NOMO-1 (cell line): ENCODE measurements at regions not wholly inside any gene's neighbourhood (a gene's known extent, or its start where the extent isn't known, plus 50 kb on each side); places are given as distances from the start of the nearest gene placed in this dataset.
"Not testable (repeated sequence)": the region's sequence is repeated elsewhere in the genome, so short reads cannot be mapped to it uniquely, and the experiment has no call there.

ENCODE experiments used
- DNase-seq, 2 experiments: peaks; one replicate each; lab custom pipeline; 2025; ENCODE audit not compliant: unreplicated experiment in 2 of 2; lab: John Stamatoyannopoulos, UW

DNA sequence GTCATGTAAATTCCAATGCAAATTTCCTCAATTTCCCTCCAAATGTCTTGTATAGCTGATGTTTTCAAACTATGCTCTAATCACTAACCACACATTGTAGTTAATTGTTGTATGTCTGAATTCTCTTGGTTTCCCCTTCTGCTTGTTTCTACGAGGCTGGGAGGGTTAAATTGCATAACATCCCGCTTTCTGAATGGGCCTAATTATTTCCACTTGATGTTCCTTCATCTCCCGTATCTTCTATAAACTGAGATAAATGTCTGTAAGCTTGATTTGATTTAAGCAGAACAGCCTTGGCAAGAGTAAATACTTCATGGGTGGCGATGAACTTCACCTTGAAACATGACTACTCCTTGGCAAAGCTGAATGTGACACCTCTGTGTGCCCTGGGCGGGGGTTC, 72.2 kb downstream of the SERINC2 start:
- peak in 1 of 2 experiments; percentile 51 for DNase-seq

DNA sequence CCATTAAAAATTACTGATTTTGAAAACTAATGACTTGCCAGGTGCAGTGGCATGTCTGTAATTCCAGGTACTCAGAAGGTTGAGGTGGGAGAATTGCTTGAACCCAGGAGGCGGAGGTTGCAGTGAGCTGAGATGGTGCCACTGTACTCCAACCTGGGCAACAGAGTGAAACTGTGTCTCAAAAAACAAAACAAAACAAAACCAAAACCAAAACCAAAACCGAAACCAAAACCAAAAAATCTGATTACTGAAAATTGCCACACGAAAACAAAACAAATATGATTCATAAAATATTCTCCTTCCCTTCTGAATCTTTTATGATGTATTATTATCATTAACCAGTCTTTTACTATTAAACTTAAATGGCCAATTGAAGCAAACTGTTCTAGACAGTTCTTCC, 74.1 kb downstream of the SERINC2 start:
- DNase-seq = no peak

DNA sequence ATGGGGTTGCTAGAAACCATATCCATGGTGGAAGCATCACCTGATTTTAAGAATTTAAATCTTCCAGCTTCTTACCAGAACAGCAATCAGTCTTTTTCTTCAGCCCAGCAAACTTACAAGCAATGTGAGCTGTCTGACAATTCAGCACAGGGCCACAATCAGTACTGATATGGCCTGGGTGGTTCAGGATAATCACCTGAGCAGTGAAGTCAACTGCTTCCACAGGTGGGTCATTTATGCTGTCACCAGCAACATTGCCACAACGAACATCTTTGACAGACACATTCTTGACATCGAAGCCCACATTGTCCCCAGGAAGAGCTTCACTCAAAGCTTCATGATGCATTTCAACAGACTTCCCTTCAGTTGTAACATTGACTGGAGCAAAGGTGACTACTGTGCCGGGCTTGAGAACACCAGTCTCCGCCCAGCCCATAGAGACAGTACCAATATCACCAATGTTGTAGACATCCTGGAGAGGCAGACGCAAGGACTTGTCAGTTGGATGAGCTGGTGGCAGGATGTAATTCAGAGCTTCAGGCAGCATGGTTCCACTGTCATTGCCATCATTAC, 74.8 kb downstream of the SERINC2 start:
- DNase-seq = no peak

DNA sequence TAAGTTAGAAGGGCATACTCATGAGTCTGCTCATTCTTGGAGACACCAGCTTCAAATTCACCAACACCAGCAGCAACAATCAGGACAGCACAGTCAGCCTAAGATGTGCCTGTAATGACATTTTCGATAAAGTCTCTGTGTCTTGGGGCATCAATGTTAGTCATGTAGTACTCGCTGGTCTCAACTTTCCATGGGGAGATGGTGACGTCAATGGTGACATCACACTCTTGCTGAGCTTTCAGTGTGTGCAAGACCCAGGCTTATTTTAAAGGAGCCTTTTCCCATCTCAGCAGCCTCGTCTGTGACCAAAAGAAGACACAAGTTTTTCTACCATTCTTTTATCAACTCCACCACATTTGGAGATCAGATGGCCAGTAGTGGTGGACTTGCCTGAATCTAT, 75.5 kb downstream of the SERINC2 start:
- DNase-seq = no peak

DNA sequence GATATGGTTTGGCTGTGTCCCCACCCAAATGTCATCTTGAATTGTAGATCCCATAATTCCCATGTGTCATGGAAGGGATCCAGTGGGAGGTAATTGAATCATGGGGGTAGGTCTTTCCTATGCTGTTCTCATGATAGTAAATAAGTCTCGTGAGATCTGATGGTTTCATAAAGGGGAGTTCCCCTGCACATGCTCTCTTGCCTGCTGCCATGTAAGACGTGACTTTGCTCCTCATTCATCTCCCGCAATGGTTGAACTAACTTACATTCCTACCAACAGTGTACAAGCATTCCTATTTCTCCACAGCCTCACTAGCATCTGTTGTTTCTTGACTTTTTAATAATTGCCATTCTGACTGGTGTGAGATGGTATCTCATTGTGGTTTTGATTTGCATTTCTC, 76.6 kb downstream of the SERINC2 start:
- DNase-seq = not testable (repeated sequence)

DNA sequence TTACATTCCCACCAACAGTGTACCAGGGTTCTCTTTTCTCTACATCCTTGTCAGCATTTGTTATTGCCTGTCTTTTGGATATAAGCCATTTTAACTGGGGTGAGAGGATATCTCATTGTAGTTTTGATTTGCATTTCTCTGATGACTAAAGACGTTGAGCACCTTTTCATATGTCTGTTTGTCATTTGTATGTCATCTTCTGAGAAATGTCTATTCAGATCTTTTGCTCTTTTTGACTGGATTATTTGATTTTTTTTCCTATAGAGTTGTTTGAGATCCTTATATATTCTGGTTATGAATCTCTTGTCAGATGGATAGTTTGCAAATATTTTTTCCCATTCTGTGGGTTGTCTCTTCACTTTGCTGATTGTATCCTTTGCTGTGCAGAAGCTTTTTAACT, 77.6 kb downstream of the SERINC2 start:
- DNase-seq = not testable (repeated sequence)

DNA sequence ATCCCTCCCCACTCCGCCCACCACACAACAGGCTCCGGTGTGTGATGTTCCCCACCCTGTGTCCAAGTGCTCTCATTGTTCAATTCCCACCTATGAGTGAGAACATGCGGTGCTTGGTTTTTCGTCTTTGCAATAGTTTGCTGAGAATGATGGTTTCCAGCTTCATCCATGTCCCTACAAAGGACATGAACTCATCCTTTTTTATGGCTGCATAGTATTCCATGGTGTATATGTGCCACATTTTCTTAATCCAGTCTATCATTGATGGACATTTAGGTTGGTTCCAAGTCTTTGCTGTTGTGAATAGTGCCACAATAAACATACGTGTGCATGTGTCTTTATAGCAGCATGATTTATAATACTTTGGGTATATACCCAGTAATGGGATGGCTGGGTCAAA, 81.0 kb upstream of the TINAGL1 start:
- not testable (repeated sequence) for DNase-seq

DNA sequence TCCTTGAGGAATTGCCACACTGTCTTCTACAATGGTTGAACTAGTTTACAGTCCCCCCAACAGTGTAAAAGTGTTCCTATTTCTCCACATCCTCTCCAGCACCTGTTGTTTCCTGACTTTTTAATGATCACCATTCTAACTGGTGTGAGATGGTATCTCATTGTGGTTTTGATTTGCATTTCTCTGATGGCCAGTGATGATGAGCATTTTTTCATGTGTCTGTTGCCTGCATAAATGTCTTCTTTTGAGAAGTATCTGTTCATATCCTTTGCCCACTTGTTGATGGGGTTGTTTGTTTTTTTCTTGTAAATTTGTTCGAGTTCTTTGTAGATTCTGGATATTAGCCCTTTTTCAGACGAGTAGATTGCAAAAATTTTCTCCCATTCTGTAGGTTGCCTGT, 80.5 kb upstream of the TINAGL1 start:
- DNase-seq = not testable (repeated sequence)

DNA sequence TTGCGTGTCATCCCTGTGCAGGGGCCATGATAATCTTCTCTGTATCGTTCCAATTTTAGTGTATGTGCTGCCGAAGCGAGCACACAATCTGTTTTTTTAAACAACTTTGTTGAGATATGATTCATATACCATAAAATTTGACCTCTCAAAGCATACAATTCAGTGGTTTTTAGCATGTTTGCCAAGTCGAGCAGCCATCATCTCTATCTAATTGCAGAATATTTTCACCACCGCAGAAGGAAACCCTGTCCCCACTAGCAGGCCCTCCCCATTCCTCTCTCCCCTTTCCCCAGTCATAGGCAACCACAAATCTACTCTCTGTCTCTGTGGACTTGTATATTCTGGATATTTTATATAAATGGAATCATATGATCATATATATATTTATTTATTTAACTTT, 78.7 kb upstream of the TINAGL1 start:
- no peak for DNase-seq

DNA sequence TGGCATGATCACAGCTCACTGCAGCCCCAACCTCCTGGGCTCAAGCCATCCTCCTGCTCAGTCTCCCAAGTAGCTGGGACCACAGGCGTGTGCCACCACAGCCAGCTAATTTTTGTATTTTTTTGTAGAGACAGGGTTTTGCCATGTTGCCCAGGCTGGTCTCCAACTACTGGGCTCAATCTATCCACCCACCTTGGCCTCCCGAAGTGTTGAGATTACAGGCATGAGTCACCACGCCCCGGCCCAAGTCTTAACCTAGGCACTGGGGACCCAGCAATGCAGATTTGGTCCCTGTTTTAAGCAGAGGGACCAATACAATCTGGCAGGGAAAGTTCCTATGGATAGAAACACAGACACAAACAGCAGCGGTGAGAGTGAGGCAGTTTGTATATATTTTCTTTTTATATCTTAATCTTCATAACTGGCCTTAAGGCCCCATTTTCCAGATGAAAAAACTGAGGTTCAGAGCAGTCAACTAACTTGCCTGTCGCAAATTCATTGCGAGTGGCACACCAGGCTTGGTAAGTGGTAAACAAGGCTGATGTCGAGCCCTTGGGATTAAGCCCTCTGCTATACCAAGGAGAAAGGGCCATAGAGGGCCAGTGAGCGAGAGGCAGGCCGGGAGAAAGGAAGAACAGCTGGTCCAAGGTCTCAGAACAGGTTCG, 77.8 kb upstream of the TINAGL1 start:
- DNase-seq = no peak

DNA sequence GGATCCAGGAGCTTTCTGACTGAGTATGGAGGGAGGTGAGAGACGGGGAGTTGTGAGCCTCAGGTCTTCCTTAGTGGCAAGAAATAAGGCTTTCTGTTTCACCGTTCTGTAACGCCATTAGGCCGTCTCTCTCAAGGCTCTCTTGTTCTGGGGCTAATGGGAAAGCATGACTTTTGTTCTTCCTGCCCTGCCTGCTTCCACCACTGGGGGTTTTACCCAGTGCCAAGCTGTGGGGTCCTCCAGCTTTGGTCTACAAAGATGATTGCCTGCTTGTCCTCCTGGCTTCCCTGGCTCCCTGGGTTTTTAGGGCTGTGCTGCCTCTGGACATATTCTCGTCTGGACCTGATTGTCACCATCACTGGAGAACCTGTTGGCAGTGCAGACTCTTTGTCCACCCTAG, 74.8 kb upstream of the TINAGL1 start:
- no peak for DNase-seq

DNA sequence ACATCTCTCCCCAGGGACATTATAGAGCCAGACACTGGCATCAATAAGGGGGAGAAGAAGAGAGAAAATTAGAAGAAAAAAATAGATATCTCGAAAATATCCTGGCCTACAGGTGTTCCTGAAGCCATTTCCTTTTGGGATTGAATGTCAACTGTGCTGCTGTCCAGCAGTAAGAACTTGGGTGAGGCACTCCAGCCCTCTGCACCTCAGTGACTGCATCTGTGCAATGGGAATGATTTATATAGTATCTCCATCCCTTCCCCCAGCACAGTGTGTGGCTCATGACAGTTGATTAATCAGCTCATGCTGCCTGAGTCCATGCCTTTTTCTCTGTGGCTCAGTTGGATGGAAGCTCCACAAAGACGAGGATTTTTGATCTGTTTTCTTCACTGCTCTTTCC, 74.1 kb upstream of the TINAGL1 start:
- no peak for DNase-seq

DNA sequence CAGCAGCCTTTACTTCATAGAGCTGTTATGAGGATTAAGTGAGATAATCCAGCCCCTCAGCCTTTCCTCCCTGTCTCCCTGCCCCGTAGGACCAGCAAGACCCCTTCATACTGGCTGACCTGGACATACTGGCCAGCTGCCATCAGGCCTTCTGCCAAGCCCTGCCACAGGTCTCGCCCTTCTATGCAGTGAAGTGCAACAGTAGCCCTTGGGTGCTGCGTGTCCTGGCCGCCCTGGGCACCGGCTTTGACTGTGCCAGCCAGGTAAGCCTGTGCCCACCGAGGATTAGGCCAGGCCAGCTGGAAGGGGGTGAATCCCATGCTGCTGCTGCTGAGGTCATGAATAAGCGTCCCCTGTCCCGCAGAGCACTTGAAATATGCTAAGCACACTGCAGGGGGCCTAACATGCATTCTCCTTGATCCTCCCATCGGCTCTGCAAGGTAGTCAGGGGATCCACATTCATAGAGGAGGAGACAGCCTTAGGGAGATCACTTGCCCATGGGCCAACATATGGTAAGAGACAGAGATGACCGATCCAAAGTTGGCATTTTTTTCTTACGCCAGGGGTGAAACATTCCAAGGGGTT, 73.3 kb upstream of the TINAGL1 start:
- no peak for DNase-seq

DNA sequence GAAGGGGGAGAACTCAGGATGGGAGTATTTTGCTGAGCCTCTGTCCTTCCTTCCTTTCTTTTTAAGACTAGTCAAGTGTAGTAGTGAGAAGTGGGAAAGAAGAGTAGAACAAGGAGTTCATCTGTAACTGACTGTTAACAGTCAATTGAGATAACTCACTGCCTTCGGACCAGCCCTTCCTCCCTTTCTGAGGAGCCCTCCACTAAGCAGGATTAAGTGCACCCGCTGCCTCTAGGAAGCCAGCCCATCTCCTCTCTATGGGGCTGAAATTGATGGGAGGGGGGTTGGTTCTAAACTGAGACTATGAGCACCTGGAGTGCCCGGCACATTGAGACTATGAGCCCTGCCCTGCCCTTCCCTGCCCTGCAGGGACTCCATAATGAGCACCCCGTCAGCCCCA, 72.7 kb upstream of the TINAGL1 start:
- no peak for DNase-seq

DNA sequence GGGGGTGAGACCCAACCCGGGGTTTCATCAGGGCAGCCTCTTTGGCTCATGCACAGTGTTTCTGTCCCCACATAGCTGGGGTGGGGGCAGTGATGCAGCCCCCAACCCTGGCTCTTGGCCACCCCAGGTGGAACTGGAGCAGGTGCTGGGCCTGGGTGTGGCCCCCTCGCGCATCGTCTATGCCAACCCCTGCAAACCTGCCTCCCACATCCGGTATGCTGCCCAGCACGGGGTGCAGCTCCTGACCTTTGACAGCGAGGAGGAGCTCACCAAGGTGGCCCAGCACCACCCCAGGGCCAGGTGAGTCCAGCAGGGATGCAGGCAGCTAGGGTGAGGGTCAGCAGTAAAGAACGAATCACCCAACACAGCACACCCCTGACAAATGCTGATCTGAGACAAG, 72.3 kb upstream of the TINAGL1 start:
- DNase-seq = no peak

DNA sequence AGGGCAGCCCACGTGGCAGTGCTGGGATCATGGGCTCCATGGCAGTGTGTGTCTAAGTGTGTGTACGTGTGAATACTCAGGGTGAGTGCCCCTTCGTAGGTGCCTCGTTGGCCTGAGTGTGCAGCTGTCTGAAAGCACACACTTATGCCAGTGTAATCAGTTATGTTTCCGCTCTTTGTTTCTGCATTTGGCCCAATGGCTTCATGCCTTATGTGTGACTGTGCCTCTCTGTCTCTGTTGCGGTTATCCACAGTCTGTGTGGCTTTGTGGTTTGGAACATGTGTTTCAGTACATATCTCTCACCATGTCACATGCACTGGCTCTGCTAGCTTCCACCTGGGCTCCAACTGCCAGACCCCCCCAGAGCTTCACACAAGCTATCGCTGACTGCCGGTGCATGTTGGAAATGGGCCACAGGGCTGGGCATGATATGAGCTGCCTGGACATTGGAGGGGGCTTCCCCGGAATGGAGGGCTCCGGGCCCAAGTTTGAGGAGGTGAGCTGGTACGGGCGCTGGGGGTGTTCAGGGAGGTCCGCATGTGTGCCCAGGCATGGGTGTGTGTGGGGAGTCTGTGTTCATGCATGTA, 70.3 kb upstream of the TINAGL1 start:
- peak; percentile 52 to 75 for DNase-seq

DNA sequence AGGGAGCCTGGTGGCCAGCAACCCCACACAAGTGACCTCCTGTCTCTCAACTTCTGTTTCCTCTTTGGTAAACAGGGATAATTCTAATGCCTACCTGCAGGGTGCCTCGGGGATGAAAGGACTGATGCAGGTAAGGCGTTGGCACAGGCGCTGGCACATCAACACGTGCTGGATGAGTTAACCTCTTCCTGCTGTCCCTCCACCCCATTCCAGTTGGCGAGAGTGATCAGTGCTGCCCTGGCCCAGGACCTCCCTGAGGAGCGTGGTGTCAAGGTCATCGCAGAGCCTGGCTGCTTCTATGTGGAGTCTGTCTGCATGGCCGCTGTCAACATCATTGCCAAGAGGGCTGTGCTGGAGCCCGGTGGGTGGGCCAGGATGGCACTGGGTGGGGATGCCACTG, 69.1 kb upstream of the TINAGL1 start:
- DNase-seq = no peak

DNA sequence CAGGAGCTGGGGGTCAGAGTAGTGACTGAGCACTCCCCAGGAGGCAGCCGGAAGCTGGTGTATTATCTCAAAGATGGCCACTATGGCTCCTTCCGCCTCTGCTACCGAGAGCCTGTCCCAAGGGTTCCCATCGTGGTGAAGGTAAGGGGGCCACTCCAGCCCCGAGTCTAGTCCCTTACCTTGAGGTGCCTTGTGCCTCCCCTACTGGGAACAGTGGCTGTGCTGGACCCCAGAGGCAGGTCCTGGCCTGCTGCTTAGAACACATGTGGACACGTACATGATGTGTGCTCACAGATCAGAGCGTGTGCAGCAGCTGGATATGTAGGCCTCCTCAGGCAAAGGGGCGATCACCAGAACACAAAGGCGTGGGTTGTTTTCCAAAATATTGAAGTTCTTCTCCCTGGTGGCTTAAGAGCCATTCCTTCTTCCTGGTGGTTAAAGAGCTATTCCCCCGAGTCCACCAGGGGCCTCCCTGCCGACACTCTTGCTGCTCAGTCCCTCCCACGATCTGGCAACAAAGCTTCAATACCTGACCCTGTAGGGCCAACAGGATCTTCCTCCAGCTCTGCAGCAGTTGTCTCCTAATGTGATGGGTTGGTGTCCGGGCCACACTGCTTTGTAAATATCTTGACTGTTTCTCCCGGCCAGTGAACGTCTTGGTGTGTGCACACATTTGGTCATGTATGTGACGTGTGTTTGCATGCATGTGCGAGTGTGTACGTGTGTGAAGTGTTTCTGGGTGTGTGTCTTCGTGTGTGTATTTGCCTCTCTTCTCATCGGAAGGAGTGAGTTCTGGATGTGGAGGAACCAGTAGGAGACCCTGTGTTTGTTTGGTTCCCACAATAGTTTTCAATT, 68.4 kb upstream of the TINAGL1 start:
- DNase-seq = no peak

DNA sequence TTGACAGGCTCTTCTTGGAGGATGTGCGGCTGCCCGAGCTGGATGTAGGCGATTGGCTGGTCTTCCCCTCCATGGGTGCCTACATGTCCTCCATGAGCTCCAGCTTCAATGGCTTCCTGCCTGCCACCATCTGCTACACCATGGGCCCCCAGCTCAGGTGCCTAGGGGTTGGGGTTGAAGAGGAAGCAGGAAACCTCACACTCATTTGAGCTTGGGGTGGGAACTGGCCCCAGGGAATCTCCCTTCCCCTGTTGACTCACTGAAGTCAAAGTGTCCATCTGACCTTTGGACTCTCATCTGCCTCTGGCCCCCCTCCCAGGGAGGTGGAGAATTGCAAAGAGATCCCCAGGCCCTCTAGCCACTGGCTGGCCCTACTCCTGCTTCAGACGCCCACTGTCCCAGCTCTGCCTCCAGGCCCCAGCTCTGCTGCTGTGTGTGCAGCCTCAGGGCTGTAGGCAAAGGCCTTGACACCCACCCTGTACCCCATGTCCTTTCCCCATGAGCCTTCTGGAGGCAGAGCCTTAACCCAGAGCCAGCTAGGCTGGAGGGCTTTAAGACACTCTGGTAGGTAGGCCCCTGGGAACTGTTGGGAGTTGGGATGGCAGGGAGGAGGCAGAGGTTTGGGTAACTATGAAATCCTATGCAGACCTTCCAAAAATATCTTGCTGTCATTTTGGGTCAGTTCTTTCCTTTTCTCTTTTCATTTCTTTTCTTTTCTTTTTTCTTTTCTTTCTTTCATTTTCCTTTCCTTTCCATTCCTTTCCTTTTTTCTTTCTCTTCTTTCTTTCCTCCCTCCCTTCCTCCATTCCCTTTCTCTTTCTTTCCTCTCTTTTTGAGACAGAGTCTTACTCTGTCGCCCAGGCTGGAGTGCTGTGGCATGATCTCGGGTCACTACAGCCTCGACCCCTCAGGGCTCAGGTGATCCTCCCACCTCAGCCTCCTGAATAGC, 66.9 kb upstream of the TINAGL1 start:
- peak; percentile 56 to 64 for DNase-seq

DNA sequence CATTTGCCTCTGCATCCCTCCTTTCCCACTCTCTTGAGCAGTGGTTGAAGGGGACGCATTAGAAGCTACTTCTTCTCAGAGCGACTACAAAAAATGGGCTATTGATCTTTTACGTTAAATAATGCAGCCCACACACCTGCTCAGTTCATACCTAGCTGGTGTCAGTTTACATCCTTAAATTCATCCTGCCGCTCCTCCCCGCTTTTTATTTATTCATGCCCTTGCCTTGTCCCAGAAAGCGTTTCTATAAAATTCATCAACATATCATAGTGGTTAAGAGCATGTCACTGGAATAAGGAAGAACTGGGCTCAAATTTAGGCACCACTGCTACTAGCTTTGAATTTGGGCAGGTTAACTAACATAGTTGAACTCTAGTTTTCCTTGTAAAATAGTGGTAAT, 66.0 kb upstream of the TINAGL1 start:
- DNase-seq = no peak
